ENCODE measurements at regions not wholly inside any gene's neighbourhood (a gene's known extent, or its start where the extent isn't known, plus 50 kb on each side); places are given as distances from the start of the nearest gene placed in this dataset.

- no peaks in the 10 kb centered on the region for H3K27me3 ChIP-seq
- TF ChIP-seq POLR2A (IDR thresholded peaks at IDR 0.05) = no peak
- intact Hi-C loops (cut with DNase I) = no loop called here
- no peak overlapping the region for H3K4me3 ChIP-seq
- H3K27ac ChIP-seq = no peak overlapping the region
- WGBS (ENCODE audit: insufficient coverage, low coverage, low lambda C conversion rate, missing lambda C conversion rate) = 61% methylated on average over 4 of the region's 4 CpGs
- ATAC-seq = peak in 2 of 4 donors; percentile 42 to 49
- H3K4me1 ChIP-seq = peaks cover 0 to 4% (median 0%) of the 10 kb centered on the region in 4 donors
- DNase-seq = no peak
- no peaks in the 10 kb centered on the region for H3K9me3 ChIP-seq
- no peaks in the 10 kb centered on the region for H3K36me3 ChIP-seq
Observed at GRCh38 chr18:57907550-57907949, 104.4 kb upstream of the ATP8B1 start.

- Histone ChIP-seq H3K4me1 (peaks cover 0 to 9% (median 3%) of the 10 kb centered on the region in 4 donors), H3K27ac (no peak overlapping the region), H3K27me3 (no peaks in the 10 kb centered on the region), H3K4me3 (no peak overlapping the region), H3K9me3 (no peaks in the 10 kb centered on the region), H3K36me3 (no peaks in the 10 kb centered on the region)
- 67% methylated on average over 2 of the region's 5 CpGs for WGBS (ENCODE audit: insufficient coverage, low coverage, low lambda C conversion rate, missing lambda C conversion rate)
- ATAC-seq (no peak), DNase-seq (no peak)
- TF ChIP-seq POLR2A (IDR thresholded peaks at IDR 0.05) (no peak), CTCF (IDR thresholded peaks at IDR 0.05) (peak in 1 of 4 donors; percentile 6)
- intact Hi-C loops (cut with DNase I) = no loop called here
Observed at GRCh38 chr18:57906852-57907251, 103.7 kb upstream of the ATP8B1 start.

- DNase-seq = no peak
- H3K36me3 ChIP-seq = no peaks in the 10 kb centered on the region
- no peak for ATAC-seq
- no peaks in the 10 kb centered on the region for H3K27me3 ChIP-seq
- peaks cover 0 to 11% (median 4%) of the 10 kb centered on the region in 4 donors for H3K4me1 ChIP-seq
- H3K9me3 ChIP-seq = no peaks in the 10 kb centered on the region
- intact Hi-C loops (cut with DNase I) = no loop called here
- H3K27ac ChIP-seq = no peak overlapping the region
- H3K4me3 ChIP-seq = no peak overlapping the region
- no peak for TF ChIP-seq POLR2A (IDR thresholded peaks at IDR 0.05)
Observed at GRCh38 chr18:57904535-57904934, 101.4 kb upstream of the ATP8B1 start.

- no peak for TF ChIP-seq CTCF (IDR thresholded peaks at IDR 0.05)
- TF ChIP-seq POLR2A (IDR thresholded peaks at IDR 0.05) = no peak
- Histone ChIP-seq H3K9me3 (no peaks in the 10 kb centered on the region), H3K4me3 (no peak overlapping the region), H3K4me1 (peaks cover 0 to 8% (median 3%) of the 10 kb centered on the region in 4 donors), H3K27me3 (no peaks in the 10 kb centered on the region), H3K36me3 (no peaks in the 10 kb centered on the region), H3K27ac (peak overlapping the region in 2 of 3 donors; percentile 45 to 51)
- intact Hi-C loops (cut with DNase I) = no loop called here
- DNase-seq (no peak), ATAC-seq (no peak)
- WGBS (ENCODE audit: insufficient coverage, low coverage, low lambda C conversion rate, missing lambda C conversion rate) = no CpG with 5 or more reads among the region's 1 CpG
Observed at GRCh38 chr18:57902721-57903120, 99.6 kb upstream of the ATP8B1 start.

- Histone ChIP-seq H3K27me3 (no peaks in the 10 kb centered on the region), H3K4me1 (peaks cover 0 to 8% (median 3%) of the 10 kb centered on the region in 4 donors), H3K36me3 (no peaks in the 10 kb centered on the region), H3K27ac (peak overlapping the region in 2 of 3 donors; percentile 45 to 51), H3K4me3 (no peak overlapping the region), H3K9me3 (no peaks in the 10 kb centered on the region)
- TF ChIP-seq CTCF (IDR thresholded peaks at IDR 0.05) = no peak
- TF ChIP-seq POLR2A (IDR thresholded peaks at IDR 0.05) = peak; percentile 40
- ATAC-seq (peak; percentile 80 to 92 (median 88)), DNase-seq (peak in 2 of 3 donors; percentile 45 to 61)
- 49% methylated on average over 6 of the region's 11 CpGs for WGBS (ENCODE audit: insufficient coverage, low coverage, low lambda C conversion rate, missing lambda C conversion rate)
- intact Hi-C loops (cut with DNase I) = no loop called here
Observed at GRCh38 chr18:57901825-57902589, 98.9 kb upstream of the ATP8B1 start.
